Cardiac fibroblast (primary cell): ENCODE measurements at regions not wholly inside any gene's neighbourhood (a gene's known extent, or its start where the extent isn't known, plus 50 kb on each side); places are given as distances from the start of the nearest gene placed in this dataset.

ENCODE experiments used
- DNase-seq, 2 donors: peaks; one replicate each; pipeline versions ENCODE4 v3.0.0 to v3.0.0-alpha.2; 2010; ENCODE audit warnings: low read depth in 2 of 2
- H3K4me3 ChIP-seq, 2 donors: replicated peaks in 1 of 2; 1 replicate in 1 of 2; 2 replicates in 1 of 2; pipeline ENCODE4 v1.5.1; 2011; ENCODE audit warnings: low read depth in 2 of 2, low read length in 2 of 2, mild to moderate bottlenecking in 2 of 2, moderate library complexity in 1 of 2
- CTCF ChIP-seq: IDR thresholded peaks from one replicate; pipeline ENCODE4 v1.5.1; 2011; ENCODE audit warnings: low read depth, mild to moderate bottlenecking, low read length, inconsistent platforms

GRCh38 chr6:68252632-68253031, 382.4 kb upstream of the ADGRB3 start:
- H3K4me3 ChIP-seq = no peak overlapping the region
- no peak for DNase-seq
- no peak for TF ChIP-seq CTCF

- no peak for DNase-seq
- no peak for TF ChIP-seq CTCF
- H3K4me3 ChIP-seq = no peak overlapping the region
Measured at GRCh38 chr6:68247782-68248181, 387.3 kb upstream of the ADGRB3 start.

- no peak overlapping the region for H3K4me3 ChIP-seq
- no peak for TF ChIP-seq CTCF
Measured at GRCh38 chr6:68240726-68241125, 394.4 kb upstream of the ADGRB3 start.

GRCh38 chr6:68239034-68239433, 396.0 kb upstream of the ADGRB3 start:
- TF ChIP-seq CTCF = no peak
- no peak for DNase-seq
- no peak overlapping the region for H3K4me3 ChIP-seq

More at GRCh38 chr6:68240726-68241125, 394.4 kb upstream of the ADGRB3 start:
- no peak for DNase-seq

- no peak overlapping the region for H3K4me3 ChIP-seq
- TF ChIP-seq CTCF = no peak
- DNase-seq = peak; percentile 39 to 55
Measured at GRCh38 chr6:68238097-68238601, 396.9 kb upstream of the ADGRB3 start.

GRCh38 chr6:68237205-68237604, 397.9 kb upstream of the ADGRB3 start:
- no peak for DNase-seq
- TF ChIP-seq CTCF = no peak
- no peak overlapping the region for H3K4me3 ChIP-seq

- no peak for TF ChIP-seq CTCF
- DNase-seq = peak; percentile 18 to 48
- no peak overlapping the region for H3K4me3 ChIP-seq
Measured at GRCh38 chr6:68235326-68235784, 399.7 kb upstream of the ADGRB3 start.
